Left ventricle myocardium inferior (tissue), 1 donor: ENCODE measurements at regions not wholly inside any gene's neighbourhood (a gene's known extent, or its start where the extent isn't known, plus 50 kb on each side); places are given as distances from the start of the nearest gene placed in this dataset.

ENCODE experiments used
- DNase-seq: peaks from one replicate; pipeline ENCODE4 v3.0.0-alpha.2; 2020
- H3K27ac ChIP-seq: fragments of 200-600 bp; replicated peaks from 2 replicates; pipeline ENCODE4 v1.8.0; 2021
- H3K27me3 ChIP-seq: fragments of 200-600 bp; 2 replicates; pipeline ENCODE4 v1.8.0; 2021; ENCODE audit warnings: low read depth
- H3K36me3 ChIP-seq: fragments of 200-600 bp; 2 replicates; pipeline ENCODE4 v1.8.0; 2021
- H3K4me1 ChIP-seq: fragments of 200-600 bp; 2 replicates; pipeline ENCODE4 v1.8.0; 2021
- H3K4me3 ChIP-seq: fragments of 200-600 bp; 2 replicates; pipeline ENCODE4 v1.8.0; 2021; ENCODE audit warnings: mild to moderate bottlenecking, moderate library complexity
- H3K9me3 ChIP-seq: fragments of 200-600 bp; replicated peaks from 2 replicates; pipeline ENCODE4 v1.8.0; 2021
- intact Hi-C: fragments of 100-400 bp; cut with micrococcal nuclease; formaldehyde crosslinking; loops from one replicate; pipeline ENCODE4 v1.11.0; 2022
- TF ChIP-seq, protein P1 (sequence below): fragments of 200-600 bp; IDR thresholded peaks from 2 replicates; pipeline ENCODE4 v1.8.0; 2021; ENCODE audit warnings: antibody characterized with exemption, mild to moderate bottlenecking, borderline replicate concordance
- donor health status: DM: no; HTN: yes; CAD: no; lungs with severe emphysema.

DNA sequence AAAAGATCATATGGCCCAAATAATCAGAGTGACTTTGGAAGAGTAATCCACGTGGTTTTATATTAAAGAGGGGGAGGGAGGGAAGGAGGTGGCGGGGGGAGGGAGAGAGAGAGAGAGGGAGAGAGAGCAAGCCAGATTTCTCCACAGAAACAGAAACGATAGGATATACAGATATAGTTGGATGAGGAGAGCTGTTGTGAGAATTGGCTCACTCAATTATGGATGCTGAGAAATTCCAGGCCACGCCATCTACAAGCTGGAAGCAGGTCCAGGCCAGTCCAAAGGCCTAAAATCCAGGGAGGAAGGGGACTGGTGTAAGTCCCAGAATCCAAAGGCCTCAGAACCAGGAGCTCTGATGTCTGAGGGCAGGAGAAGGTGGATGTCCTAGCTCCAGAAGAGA is 75.5 kb downstream of the CXCL12 start:
- intact Hi-C loops = no loop called here
- H3K27ac ChIP-seq = no peak overlapping the region

DNA sequence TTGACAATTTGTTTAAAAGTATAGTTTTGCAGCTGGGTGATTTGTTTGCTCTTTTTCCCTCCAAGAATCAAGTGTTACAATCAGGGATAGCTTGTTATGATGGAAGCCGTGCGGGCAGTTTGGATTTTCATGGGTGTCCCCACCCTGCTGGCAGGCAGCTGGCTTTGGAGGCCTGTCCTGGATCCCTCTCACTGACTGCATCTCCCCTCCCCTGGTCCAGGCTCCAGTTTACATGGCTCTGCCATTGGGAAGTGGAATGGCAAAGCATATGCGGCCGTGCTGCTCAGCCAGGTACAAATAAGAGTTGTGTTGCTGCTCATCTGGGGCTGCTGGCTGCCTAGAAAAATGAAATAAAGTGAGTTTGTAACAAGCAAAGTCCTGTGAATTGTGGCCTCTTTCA is 76.0 kb downstream of the CXCL12 start:
- intact Hi-C loops = no loop called here
- peaks cover 3% of the 10 kb centered on the region for H3K9me3 ChIP-seq
- H3K4me1 ChIP-seq = peaks cover 13% of the 10 kb centered on the region
- DNase-seq = no peak
- no peak overlapping the region for H3K27ac ChIP-seq
- no peaks in the 10 kb centered on the region for H3K27me3 ChIP-seq
- TF ChIP-seq, protein P1, sequence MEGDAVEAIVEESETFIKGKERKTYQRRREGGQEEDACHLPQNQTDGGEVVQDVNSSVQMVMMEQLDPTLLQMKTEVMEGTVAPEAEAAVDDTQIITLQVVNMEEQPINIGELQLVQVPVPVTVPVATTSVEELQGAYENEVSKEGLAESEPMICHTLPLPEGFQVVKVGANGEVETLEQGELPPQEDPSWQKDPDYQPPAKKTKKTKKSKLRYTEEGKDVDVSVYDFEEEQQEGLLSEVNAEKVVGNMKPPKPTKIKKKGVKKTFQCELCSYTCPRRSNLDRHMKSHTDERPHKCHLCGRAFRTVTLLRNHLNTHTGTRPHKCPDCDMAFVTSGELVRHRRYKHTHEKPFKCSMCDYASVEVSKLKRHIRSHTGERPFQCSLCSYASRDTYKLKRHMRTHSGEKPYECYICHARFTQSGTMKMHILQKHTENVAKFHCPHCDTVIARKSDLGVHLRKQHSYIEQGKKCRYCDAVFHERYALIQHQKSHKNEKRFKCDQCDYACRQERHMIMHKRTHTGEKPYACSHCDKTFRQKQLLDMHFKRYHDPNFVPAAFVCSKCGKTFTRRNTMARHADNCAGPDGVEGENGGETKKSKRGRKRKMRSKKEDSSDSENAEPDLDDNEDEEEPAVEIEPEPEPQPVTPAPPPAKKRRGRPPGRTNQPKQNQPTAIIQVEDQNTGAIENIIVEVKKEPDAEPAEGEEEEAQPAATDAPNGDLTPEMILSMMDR = no peak
- no peak overlapping the region for H3K4me3 ChIP-seq
- no peaks in the 10 kb centered on the region for H3K36me3 ChIP-seq

More for the DNA sequence above, 75.5 kb downstream of the CXCL12 start:
- H3K9me3 ChIP-seq = no peaks in the 10 kb centered on the region
- peaks cover 13% of the 10 kb centered on the region for H3K4me1 ChIP-seq
- H3K36me3 ChIP-seq = no peaks in the 10 kb centered on the region
- no peak for DNase-seq
- TF ChIP-seq, protein P1 = no peak
- no peaks in the 10 kb centered on the region for H3K27me3 ChIP-seq
- H3K4me3 ChIP-seq = no peak overlapping the region

DNA sequence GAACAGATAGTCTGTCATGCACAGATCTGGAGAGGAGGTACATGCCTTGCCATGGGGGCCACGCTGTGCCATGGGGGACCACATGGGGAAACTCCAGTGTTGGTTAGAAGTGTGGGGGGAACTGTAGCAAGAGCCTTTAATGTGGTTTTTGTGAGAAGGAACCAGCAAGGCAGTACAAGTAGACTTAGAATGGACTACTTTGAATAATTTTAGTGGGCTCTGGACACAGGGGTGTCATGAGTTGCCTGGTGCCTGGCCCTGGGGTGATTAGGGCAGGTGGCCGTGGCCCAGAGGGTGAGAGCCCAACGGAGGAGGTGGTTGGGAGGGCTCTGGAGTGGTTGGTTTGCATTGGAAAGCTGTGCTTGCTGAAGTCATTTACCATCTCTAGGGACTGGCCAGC is 77.2 kb downstream of the CXCL12 start:
- no peak overlapping the region for H3K27ac ChIP-seq
- intact Hi-C loops = no loop called here
- no peaks in the 10 kb centered on the region for H3K27me3 ChIP-seq
- peaks cover 13% of the 10 kb centered on the region for H3K4me1 ChIP-seq
- H3K9me3 ChIP-seq = peaks cover 5% of the 10 kb centered on the region
- no peak overlapping the region for H3K4me3 ChIP-seq
- no peak for DNase-seq
- no peaks in the 10 kb centered on the region for H3K36me3 ChIP-seq
- TF ChIP-seq, protein P1 = no peak

DNA sequence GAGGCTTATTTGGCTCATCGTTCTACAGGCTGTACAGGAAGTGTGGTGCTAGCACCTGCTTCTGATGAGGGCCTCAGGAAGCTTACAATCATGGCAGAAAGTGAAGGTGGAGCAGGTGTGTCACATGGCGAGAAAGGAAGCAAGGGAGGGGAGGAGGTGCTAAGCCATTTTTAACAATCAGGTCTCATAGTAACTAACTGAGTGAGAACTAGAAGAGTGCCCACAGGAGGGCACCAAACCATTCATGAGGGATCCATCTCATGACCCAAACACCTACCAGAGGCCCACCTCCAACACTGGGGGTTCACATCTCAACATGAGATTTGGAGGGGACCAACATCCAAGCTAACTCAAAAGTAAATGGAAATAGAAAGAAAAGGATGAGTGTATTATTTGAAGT is 78.1 kb downstream of the CXCL12 start:
- no peaks in the 10 kb centered on the region for H3K27me3 ChIP-seq
- intact Hi-C loops = no loop called here
- no peaks in the 10 kb centered on the region for H3K36me3 ChIP-seq
- H3K9me3 ChIP-seq = peaks cover 5% of the 10 kb centered on the region
- no peak overlapping the region for H3K4me3 ChIP-seq
- no peak for DNase-seq
- H3K4me1 ChIP-seq = peaks cover 15% of the 10 kb centered on the region
- TF ChIP-seq, protein P1 = peak; percentile 49
- H3K27ac ChIP-seq = no peak overlapping the region

DNA sequence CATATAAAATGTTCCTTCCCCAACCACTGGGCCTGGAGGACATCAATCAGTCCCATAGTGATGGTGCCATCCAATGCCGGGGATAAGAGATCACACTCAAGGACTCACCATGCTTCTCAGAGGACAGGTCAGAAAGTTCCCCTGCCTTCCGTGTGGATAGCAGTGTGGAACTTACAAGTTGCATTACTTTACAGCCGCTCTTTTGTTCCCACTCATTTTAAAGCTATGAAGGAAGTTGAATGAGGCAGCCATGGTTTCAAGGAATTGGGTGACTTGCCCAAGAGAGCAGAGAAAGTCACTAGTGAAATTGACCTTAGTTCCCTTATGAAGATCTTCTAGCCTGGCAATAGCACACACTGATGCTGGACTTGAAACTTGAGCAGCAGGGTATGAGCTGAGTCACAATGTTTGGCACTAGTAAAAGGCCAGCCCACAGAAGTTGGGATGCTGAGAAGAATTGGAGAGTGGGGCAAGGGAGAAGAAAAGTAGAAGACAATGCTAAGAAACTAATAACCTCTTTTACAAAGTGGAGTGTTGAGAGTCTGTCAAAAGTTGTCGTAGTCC is 78.7 kb downstream of the CXCL12 start:
- intact Hi-C loops = no loop called here
- Histone ChIP-seq H3K36me3 (no peaks in the 10 kb centered on the region), H3K9me3 (peaks cover 5% of the 10 kb centered on the region), H3K27me3 (no peaks in the 10 kb centered on the region), H3K4me1 (peaks cover 16% of the 10 kb centered on the region), H3K4me3 (no peak overlapping the region), H3K27ac (no peak overlapping the region)
- no peak for DNase-seq
- TF ChIP-seq, protein P1 = no peak
